Panc1 (cell line): ENCODE measurements at regions not wholly inside any gene's neighbourhood (a gene's known extent, or its start where the extent isn't known, plus 50 kb on each side); places are given as distances from the start of the nearest gene placed in this dataset.

Experiments
- ATAC-seq: fragments of 200-7000 bp; cut with Tn5 transposase; 2 replicates; pipeline ENCODE4 v1.9.1; 2020; ENCODE audit warnings: mild to moderate bottlenecking, moderate library complexity
- BruUV-seq: library from RNA; stranded (reverse); fragments of 400-500 nt; replicated peaks from 2 replicates; lab custom pipeline; 2021; lab: Mats Ljungman, UMichigan
- CTCF ChIA-PET: fragments of 300-600 bp; sonication (Branson Sonifier 250); formaldehyde crosslinking; loops from one replicate; lab custom pipeline; 2022; ENCODE audit warnings: antibody characterized with exemption; lab: Charles Lee
- POLR2A ChIA-PET: fragments of 300-600 bp; sonication (Branson Sonifier 250); formaldehyde crosslinking; loops from one replicate; lab custom pipeline; 2022; ENCODE audit warnings: antibody characterized with exemption; lab: Charles Lee
- DNase-seq: peaks from one replicate; pipeline ENCODE4 v3.0.0-alpha.2; 2010; ENCODE audit warnings: low read depth, low spot score
- H3K27ac ChIP-seq: 2 replicates; pipeline ENCODE4 v1.5.1; 2011; ENCODE audit warnings: mild to moderate bottlenecking, low read length, inconsistent platforms
- H3K27me3 ChIP-seq: fragments of 200-500 bp; sonication (Bioruptor generic); 2 replicates; pipeline ENCODE4 v1.6.0; 2014; ENCODE audit warnings: low read length, inconsistent platforms; ENCODE audit not compliant: control insufficient read depth, insufficient read depth
- H3K36me3 ChIP-seq: fragments of 200-500 bp; sonication (Bioruptor generic); 2 replicates; pipeline ENCODE4 v1.5.1; 2014; ENCODE audit warnings: inconsistent platforms, mild to moderate bottlenecking, low read length, moderate library complexity; ENCODE audit not compliant: control insufficient read depth, insufficient read depth
- H3K4me1 ChIP-seq: 2 replicates; pipeline ENCODE4 v1.5.1; 2011; ENCODE audit warnings: inconsistent platforms, mild to moderate bottlenecking, low read length, moderate library complexity; ENCODE audit not compliant: control insufficient read depth, insufficient read depth
- H3K4me3 ChIP-seq, 2 experiments: 2 replicates each; pipeline ENCODE4 v1.5.1; 2011 to 2012; ENCODE audit warnings: low read depth in 2 of 2, low read length in 2 of 2, mild to moderate bottlenecking in 2 of 2, inconsistent platforms in 1 of 2, moderate library complexity in 1 of 2
- H3K9me3 ChIP-seq: fragments of 200-500 bp; sonication (Bioruptor generic); 2 replicates; pipeline ENCODE4 v1.5.1; 2014; ENCODE audit warnings: low read depth, mild to moderate bottlenecking, inconsistent platforms, low read length, moderate library complexity; ENCODE audit not compliant: control insufficient read depth, insufficient read depth
- POLR2AphosphoS5 ChIP-seq: IDR thresholded peaks from 2 replicates; pipeline ENCODE4 v1.6.1; 2012; ENCODE audit warnings: mild to moderate bottlenecking, low read depth, low read length, moderate library complexity
- SIN3A ChIP-seq: IDR thresholded peaks from 2 replicates; pipeline ENCODE4 v1.6.1; 2012; ENCODE audit warnings: low read depth, mild to moderate bottlenecking, low read length, moderate library complexity, borderline replicate concordance; ENCODE audit not compliant: insufficient read depth
- TCF7L2 ChIP-seq: IDR thresholded peaks from 2 replicates; pipeline ENCODE4 v1.6.1; 2011; ENCODE audit warnings: mild to moderate bottlenecking, low read depth, low read length, inconsistent platforms
- in situ Hi-C: cut with HindIII; loops from 2 replicates; pipeline ENCODE4 v1.10.0; 2016; ENCODE audit warnings: low sequenced_read_pairs, low pct_unique_long_range_greater_than_20kb
- intact Hi-C: fragments of 100-400 bp; cut with micrococcal nuclease; formaldehyde crosslinking; loops from one replicate; pipeline ENCODE4 v1.10.0; 2022; ENCODE audit not compliant: unreplicated experiment
- TF ChIP-seq, protein P1 (sequence below): fragments of 450-650 bp; IDR thresholded peaks from 2 replicates; pipeline ENCODE4 v1.5.1; 2017; ENCODE audit warnings: mild to moderate bottlenecking
- TF ChIP-seq, protein P2 (sequence below), 2 experiments: IDR thresholded peaks; 2 replicates each; pipeline ENCODE4 v1.6.1; 2011 to 2012; ENCODE audit warnings: low read depth in 2 of 2, control low read depth in 1 of 2, low read length in 1 of 2, mild to moderate bottlenecking in 1 of 2, moderate library complexity in 1 of 2; ENCODE audit not compliant: insufficient read depth in 1 of 2

DNA sequence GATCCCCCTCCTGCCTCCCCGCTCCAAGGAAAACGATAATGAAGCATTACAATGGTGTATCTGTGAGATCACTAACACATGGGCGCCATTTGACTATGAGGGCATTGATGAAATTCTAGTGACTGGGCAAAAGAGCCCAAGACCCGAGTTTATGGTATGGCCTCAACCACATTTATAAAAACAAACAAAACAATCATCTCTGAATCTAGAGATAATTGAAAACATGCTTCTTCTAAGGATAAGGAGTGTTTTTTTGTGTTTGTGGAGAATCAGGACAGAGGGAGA, 100.9 kb upstream of the SEMA6A start:
- DNase-seq = no peak
- intact Hi-C loops = no loop called here
- H3K36me3 ChIP-seq = no peaks in the 10 kb centered on the region
- CTCF ChIA-PET = no interaction called here
- in situ Hi-C loops = no loop called here
- no peak overlapping the region for H3K27ac ChIP-seq
- H3K27me3 ChIP-seq = no peaks in the 10 kb centered on the region
- ATAC-seq = no peak
- BruUV-seq = no TSS peak
- H3K9me3 ChIP-seq = no peaks in the 10 kb centered on the region
- TF ChIP-seq, protein P1, sequence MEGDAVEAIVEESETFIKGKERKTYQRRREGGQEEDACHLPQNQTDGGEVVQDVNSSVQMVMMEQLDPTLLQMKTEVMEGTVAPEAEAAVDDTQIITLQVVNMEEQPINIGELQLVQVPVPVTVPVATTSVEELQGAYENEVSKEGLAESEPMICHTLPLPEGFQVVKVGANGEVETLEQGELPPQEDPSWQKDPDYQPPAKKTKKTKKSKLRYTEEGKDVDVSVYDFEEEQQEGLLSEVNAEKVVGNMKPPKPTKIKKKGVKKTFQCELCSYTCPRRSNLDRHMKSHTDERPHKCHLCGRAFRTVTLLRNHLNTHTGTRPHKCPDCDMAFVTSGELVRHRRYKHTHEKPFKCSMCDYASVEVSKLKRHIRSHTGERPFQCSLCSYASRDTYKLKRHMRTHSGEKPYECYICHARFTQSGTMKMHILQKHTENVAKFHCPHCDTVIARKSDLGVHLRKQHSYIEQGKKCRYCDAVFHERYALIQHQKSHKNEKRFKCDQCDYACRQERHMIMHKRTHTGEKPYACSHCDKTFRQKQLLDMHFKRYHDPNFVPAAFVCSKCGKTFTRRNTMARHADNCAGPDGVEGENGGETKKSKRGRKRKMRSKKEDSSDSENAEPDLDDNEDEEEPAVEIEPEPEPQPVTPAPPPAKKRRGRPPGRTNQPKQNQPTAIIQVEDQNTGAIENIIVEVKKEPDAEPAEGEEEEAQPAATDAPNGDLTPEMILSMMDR = no peak
- no peak for TF ChIP-seq POLR2AphosphoS5
- H3K4me3 ChIP-seq = no peak overlapping the region
- POLR2A ChIA-PET = no interaction called here
- no peaks in the 10 kb centered on the region for H3K4me1 ChIP-seq

DNA sequence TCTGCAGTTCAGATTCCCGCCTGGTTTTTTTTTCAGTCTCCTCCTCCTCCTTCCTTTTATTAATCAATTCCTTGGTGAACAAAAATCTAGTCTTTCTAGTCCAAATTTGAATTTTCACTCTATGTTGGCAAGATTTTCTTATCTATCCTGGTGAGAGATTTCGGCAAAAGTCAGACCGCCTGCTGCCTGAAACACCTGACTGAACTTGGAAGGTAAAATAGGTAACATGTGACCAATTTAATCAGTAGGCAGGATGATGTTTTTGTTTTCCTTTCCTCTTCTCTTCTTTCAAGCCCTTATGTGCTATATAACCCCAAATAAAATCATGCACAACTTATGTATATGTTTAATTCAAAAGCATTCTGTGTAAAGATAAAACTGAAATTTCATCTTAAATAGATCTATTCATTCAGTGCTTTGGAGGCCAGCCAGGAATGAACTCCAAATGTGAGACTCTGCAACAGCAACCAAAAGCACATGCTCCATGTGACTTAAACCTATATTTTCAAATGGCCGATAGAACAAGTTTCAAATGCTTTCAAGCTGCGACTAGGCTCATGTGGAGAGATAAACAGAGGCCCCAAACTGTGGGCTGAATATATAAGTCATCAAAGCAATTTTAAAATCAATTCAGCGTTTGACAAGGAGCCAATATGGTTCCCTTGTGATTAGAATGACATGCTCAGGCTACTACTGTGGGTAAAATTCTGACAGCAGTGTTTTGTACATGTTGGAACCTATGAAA, 100.4 kb upstream of the SEMA6A start:
- no peak overlapping the region for H3K4me3 ChIP-seq
- ChIA-PET POLR2A (no interaction called here), CTCF (no interaction called here)
- DNase-seq = no peak
- TF ChIP-seq SIN3A = no peak
- TF ChIP-seq TCF7L2 = no peak
- TF ChIP-seq POLR2AphosphoS5 = no peak
- TF ChIP-seq, protein P2, sequence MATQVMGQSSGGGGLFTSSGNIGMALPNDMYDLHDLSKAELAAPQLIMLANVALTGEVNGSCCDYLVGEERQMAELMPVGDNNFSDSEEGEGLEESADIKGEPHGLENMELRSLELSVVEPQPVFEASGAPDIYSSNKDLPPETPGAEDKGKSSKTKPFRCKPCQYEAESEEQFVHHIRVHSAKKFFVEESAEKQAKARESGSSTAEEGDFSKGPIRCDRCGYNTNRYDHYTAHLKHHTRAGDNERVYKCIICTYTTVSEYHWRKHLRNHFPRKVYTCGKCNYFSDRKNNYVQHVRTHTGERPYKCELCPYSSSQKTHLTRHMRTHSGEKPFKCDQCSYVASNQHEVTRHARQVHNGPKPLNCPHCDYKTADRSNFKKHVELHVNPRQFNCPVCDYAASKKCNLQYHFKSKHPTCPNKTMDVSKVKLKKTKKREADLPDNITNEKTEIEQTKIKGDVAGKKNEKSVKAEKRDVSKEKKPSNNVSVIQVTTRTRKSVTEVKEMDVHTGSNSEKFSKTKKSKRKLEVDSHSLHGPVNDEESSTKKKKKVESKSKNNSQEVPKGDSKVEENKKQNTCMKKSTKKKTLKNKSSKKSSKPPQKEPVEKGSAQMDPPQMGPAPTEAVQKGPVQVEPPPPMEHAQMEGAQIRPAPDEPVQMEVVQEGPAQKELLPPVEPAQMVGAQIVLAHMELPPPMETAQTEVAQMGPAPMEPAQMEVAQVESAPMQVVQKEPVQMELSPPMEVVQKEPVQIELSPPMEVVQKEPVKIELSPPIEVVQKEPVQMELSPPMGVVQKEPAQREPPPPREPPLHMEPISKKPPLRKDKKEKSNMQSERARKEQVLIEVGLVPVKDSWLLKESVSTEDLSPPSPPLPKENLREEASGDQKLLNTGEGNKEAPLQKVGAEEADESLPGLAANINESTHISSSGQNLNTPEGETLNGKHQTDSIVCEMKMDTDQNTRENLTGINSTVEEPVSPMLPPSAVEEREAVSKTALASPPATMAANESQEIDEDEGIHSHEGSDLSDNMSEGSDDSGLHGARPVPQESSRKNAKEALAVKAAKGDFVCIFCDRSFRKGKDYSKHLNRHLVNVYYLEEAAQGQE (IDR thresholded peaks at IDR 0.05; ENCODE audit: insufficient read depth in 1 of 2, low read depth in 2 of 2, low read length in 1 of 2) = no peak
- TF ChIP-seq, protein P1 = no peak
- no peaks in the 10 kb centered on the region for H3K36me3 ChIP-seq
- no peaks in the 10 kb centered on the region for H3K27me3 ChIP-seq
- H3K9me3 ChIP-seq = no peaks in the 10 kb centered on the region
- in situ Hi-C loops (no loop called here), intact Hi-C loops (no loop called here)
- no peak for ATAC-seq
- BruUV-seq = no TSS peak
- no peaks in the 10 kb centered on the region for H3K4me1 ChIP-seq
- no peak overlapping the region for H3K27ac ChIP-seq
